A673 (cell line): ENCODE measurements at regions not wholly inside any gene's neighbourhood (a gene's known extent, or its start where the extent isn't known, plus 50 kb on each side); places are given as distances from the start of the nearest gene placed in this dataset.

Experiments used
- BruUV-seq: library from RNA; stranded (reverse); fragments of 400-500 nt; replicated peaks from 2 replicates; lab custom pipeline; 2021; lab: Mats Ljungman, UMichigan
- CTCF ChIA-PET: fragments of 300-600 bp; sonication (Branson Sonifier 250); formaldehyde crosslinking; loops from one replicate; lab custom pipeline; 2022; ENCODE audit warnings: antibody characterized with exemption; lab: Charles Lee
- POLR2A ChIA-PET: fragments of 300-600 bp; sonication (Branson Sonifier 250); formaldehyde crosslinking; loops from one replicate; lab custom pipeline; 2022; ENCODE audit warnings: antibody characterized with exemption; ENCODE audit not compliant: low non-redundant PET; lab: Charles Lee
- DNase-seq: peaks from one replicate; pipeline ENCODE4 v3.0.0-alpha.2; 2015; ENCODE audit warnings: low spot score
- H3K27ac ChIP-seq: fragments of 200-600 bp; sonication (generic); 2 replicates; pipeline ENCODE4 v1.5.1; 2016; ENCODE audit warnings: mixed run types, low read depth, mild to moderate bottlenecking, mixed read lengths, antibody characterized with exemption, low read length; ENCODE audit not compliant: poor library complexity, severe bottlenecking
- H3K27me3 ChIP-seq: fragments of 200-600 bp; sonication (generic); replicated peaks from 2 replicates; pipeline ENCODE4 v1.6.1; 2017; ENCODE audit warnings: mixed run types, low read depth, mild to moderate bottlenecking, mixed read lengths, antibody characterized with exemption, low read length; ENCODE audit not compliant: insufficient read depth, poor library complexity
- H3K36me3 ChIP-seq: fragments of 200-600 bp; sonication (generic); 2 replicates; pipeline ENCODE4 v1.6.1; 2016; ENCODE audit warnings: mixed run types, mild to moderate bottlenecking, mixed read lengths, antibody characterized with exemption, low read length; ENCODE audit not compliant: insufficient read depth, poor library complexity, severe bottlenecking
- H3K4me1 ChIP-seq: fragments of 200-600 bp; sonication (generic); 2 replicates; pipeline ENCODE4 v1.6.1; 2017; ENCODE audit warnings: mixed run types, mild to moderate bottlenecking, mixed read lengths, antibody characterized with exemption, low read length; ENCODE audit not compliant: insufficient read depth, poor library complexity, severe bottlenecking
- H3K4me3 ChIP-seq: fragments of 200-600 bp; sonication (generic); 2 replicates; pipeline ENCODE4 v1.5.1; 2016; ENCODE audit warnings: low read depth, mixed run types, mild to moderate bottlenecking, mixed read lengths, low read length; ENCODE audit not compliant: poor library complexity, severe bottlenecking
- H3K9me3 ChIP-seq: fragments of 200-600 bp; sonication (generic); 2 replicates; pipeline ENCODE4 v1.6.1; 2016; ENCODE audit warnings: mixed run types, low read depth, mild to moderate bottlenecking, mixed read lengths, antibody characterized with exemption, low read length; ENCODE audit not compliant: poor library complexity, severe bottlenecking
- EZH2 ChIP-seq: fragments of 200-600 bp; sonication (generic); IDR thresholded peaks from 2 replicates; pipeline ENCODE4 v1.6.1; 2017; ENCODE audit warnings: borderline replicate concordance, low read depth, mild to moderate bottlenecking, mixed read lengths, antibody characterized with exemption, low read length; ENCODE audit not compliant: poor library complexity, severe bottlenecking
- intact Hi-C: fragments of 100-400 bp; cut with micrococcal nuclease; formaldehyde crosslinking; loops from one replicate; pipeline ENCODE4 v1.10.0; 2022; ENCODE audit not compliant: unreplicated experiment
- TF ChIP-seq, protein P1 (sequence below): fragments of 300-800, 200-600 bp; sonication (generic); conservative IDR thresholded peaks from 2 replicates; pipeline ENCODE4 v1.5.1; 2017; ENCODE audit warnings: low read depth, mild to moderate bottlenecking, antibody characterized with exemption, low read length, moderate library complexity, mixed read lengths

DNA sequence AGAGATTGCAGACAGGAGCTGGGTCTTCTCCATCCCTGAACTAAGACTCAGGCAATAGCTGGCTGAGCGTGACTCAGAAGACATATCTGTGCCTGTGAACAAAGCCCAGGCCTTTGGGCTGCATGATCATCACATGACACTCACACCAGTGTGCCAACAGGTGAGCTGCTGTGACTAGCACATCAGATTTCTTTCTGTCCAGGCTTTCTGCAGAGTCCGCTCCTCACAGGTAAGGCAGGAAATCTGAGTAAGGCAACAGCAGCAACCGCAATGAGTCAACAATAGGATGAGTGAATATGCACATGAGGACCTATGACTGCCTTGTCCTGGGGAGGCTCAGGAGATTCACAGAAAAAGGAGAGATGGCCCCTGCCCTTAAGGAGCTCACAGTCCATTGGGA lies 293.6 kb downstream of the ACTL7B start:
- CTCF ChIA-PET: no interaction called here

DNA sequence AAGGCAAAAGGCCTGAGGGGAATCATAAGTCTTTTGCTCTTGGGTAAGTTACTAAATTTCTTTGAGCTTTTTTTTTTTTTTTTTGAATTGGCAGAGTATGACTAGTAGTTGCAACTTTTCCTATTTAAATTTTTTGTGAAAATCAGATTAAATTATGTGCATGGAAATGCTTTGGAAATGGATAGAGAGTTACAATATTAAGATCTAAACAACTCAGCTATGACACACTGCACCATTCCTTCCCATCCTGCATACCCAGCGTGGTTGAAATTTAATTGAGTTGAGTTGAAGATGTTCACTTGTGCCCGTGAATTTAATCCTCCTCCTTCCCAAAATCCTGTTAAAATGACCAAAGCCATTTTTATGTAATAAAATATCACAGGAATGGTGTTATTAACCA lies 296.4 kb downstream of the ACTL7B start:
- H3K36me3 ChIP-seq: no peaks in the 10 kb centered on the region
- no peak overlapping the region for H3K27ac ChIP-seq
- TF ChIP-seq, protein P1, sequence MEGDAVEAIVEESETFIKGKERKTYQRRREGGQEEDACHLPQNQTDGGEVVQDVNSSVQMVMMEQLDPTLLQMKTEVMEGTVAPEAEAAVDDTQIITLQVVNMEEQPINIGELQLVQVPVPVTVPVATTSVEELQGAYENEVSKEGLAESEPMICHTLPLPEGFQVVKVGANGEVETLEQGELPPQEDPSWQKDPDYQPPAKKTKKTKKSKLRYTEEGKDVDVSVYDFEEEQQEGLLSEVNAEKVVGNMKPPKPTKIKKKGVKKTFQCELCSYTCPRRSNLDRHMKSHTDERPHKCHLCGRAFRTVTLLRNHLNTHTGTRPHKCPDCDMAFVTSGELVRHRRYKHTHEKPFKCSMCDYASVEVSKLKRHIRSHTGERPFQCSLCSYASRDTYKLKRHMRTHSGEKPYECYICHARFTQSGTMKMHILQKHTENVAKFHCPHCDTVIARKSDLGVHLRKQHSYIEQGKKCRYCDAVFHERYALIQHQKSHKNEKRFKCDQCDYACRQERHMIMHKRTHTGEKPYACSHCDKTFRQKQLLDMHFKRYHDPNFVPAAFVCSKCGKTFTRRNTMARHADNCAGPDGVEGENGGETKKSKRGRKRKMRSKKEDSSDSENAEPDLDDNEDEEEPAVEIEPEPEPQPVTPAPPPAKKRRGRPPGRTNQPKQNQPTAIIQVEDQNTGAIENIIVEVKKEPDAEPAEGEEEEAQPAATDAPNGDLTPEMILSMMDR: no peak
- no peak for TF ChIP-seq EZH2
- no TSS peak for BruUV-seq
- H3K27me3 ChIP-seq: no peaks in the 10 kb centered on the region
- CTCF ChIA-PET: no interaction called here
- no peaks in the 10 kb centered on the region for H3K4me1 ChIP-seq
- POLR2A ChIA-PET: no interaction called here
- H3K4me3 ChIP-seq: no peak overlapping the region
- no peak for DNase-seq
- intact Hi-C loops: no loop called here
- H3K9me3 ChIP-seq: no peaks in the 10 kb centered on the region

More for the DNA sequence above, 293.6 kb downstream of the ACTL7B start:
- TF ChIP-seq, protein P1: no peak
- no peak for TF ChIP-seq EZH2
- H3K27me3 ChIP-seq: no peaks in the 10 kb centered on the region
- BruUV-seq: no TSS peak
- intact Hi-C loops: no loop called here
- POLR2A ChIA-PET: no interaction called here
- no peaks in the 10 kb centered on the region for H3K4me1 ChIP-seq
- no peaks in the 10 kb centered on the region for H3K9me3 ChIP-seq
- H3K27ac ChIP-seq: no peak overlapping the region
- H3K36me3 ChIP-seq: no peaks in the 10 kb centered on the region
- DNase-seq: no peak
- H3K4me3 ChIP-seq: no peak overlapping the region

DNA sequence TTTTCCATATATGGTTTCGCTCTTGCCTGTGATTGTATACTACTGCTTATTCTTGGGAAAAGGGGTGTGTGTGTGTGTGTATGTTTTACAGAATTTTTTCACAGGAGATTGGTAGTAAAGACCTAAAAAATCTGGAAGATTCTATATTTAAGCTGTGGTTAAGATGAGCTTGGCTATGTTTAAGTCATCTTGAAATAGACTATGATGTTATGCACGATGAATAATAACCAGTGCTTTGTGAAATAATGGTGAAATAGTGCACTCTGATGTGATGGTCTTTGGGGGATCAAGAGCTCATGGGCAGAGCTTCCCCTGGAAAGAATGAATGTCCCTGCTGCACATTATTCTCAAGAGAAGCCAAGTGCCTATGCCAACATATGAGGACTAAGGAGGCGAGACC lies 301.0 kb downstream of the ACTL7B start:
- H3K9me3 ChIP-seq: no peaks in the 10 kb centered on the region
- no peak overlapping the region for H3K4me3 ChIP-seq
- no peaks in the 10 kb centered on the region for H3K27me3 ChIP-seq
- no peak for DNase-seq
- no peak for TF ChIP-seq EZH2
- TF ChIP-seq, protein P1: no peak
- POLR2A ChIA-PET: no interaction called here
- H3K4me1 ChIP-seq: peaks cover 11% of the 10 kb centered on the region
- intact Hi-C loops: no loop called here
- no peak overlapping the region for H3K27ac ChIP-seq
- H3K36me3 ChIP-seq: no peaks in the 10 kb centered on the region
- CTCF ChIA-PET: interaction anchor here (0.6 to 1.0 kb wide), 2 partner anchors 11 to 34 kb away, joined by 3 to 4 read pairs; no protein-coding TSS in a partner anchor
- no TSS peak for BruUV-seq
